ENCODE measurements at regions not wholly inside any gene's neighbourhood (a gene's known extent, or its start where the extent isn't known, plus 50 kb on each side); places are given as distances from the start of the nearest gene placed in this dataset.

DNA sequence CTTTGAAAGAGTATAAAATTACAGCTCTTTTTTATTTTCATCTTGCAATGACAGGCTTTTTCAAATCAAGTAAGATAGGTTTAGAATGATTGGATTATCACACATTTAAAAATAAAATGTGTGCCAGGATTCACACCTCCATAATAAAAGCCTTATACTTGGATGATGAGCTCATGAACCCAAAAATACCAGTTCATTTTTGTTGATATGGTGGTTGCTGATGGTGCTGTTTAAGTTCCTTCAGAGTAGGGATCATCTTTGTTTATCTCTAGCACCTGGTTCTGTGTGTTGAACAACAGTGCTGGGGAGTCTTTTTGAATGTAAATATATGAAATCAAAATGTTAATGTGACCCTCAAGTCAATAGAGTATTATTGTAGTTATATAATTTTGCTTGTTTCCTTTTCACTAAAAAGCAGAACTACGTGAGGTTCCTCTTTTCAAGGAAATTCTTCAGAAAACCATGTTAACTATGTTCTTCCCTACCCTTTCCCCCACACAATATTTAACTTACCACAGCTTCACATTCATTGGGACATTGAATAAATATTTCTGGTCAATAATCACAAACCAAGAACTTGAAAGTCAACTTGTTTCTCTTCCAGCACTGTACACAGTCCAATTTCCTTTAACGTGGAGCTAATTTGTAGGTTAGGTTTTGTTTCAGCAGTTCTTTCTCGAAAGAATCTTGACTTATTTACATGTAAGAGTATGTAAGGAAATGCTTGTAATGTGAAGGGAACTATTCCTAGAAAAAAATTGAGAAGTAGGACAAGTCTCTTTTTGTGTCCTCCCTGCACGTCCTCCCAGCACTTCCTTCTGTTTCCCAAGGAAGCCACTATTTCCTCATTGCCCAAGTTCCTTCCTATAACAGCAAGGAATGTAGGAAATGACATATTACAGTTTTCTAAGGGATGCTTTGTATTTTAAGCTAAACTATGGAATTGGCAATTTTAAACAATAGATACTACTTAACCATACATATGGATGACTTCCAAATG, 945.9 kb upstream of the CITED2 start:
- no peak for TF ChIP-seq EZH2 (IDR thresholded peaks at IDR 0.05; ENCODE audit: low read depth)
- TF ChIP-seq, protein P1, sequence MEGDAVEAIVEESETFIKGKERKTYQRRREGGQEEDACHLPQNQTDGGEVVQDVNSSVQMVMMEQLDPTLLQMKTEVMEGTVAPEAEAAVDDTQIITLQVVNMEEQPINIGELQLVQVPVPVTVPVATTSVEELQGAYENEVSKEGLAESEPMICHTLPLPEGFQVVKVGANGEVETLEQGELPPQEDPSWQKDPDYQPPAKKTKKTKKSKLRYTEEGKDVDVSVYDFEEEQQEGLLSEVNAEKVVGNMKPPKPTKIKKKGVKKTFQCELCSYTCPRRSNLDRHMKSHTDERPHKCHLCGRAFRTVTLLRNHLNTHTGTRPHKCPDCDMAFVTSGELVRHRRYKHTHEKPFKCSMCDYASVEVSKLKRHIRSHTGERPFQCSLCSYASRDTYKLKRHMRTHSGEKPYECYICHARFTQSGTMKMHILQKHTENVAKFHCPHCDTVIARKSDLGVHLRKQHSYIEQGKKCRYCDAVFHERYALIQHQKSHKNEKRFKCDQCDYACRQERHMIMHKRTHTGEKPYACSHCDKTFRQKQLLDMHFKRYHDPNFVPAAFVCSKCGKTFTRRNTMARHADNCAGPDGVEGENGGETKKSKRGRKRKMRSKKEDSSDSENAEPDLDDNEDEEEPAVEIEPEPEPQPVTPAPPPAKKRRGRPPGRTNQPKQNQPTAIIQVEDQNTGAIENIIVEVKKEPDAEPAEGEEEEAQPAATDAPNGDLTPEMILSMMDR (conservative IDR thresholded peaks at IDR 0.05) = no peak
- peaks cover 10% of the 10 kb centered on the region; the same call in 1 of the 2 replicates for H3K4me1 ChIP-seq (replicated peaks; ENCODE audit: insufficient read depth)
- peaks cover 5% of the 10 kb centered on the region for H3K9me2 ChIP-seq (ENCODE audit: insufficient read depth)
- no TSS peak for BruUV-seq (replicated peaks)
- H3F3A ChIP-seq (ENCODE audit: insufficient read depth, low read depth) = no peaks in the 10 kb centered on the region
- H3K36me3 ChIP-seq (ENCODE audit: low read depth) = no peaks in the 10 kb centered on the region
- CTCF ChIA-PET = no interaction called here
- H3K27me3 ChIP-seq (ENCODE audit: insufficient read depth, low read depth) = no peaks in the 10 kb centered on the region
- no peaks in the 10 kb centered on the region for H3K79me2 ChIP-seq (ENCODE audit: low read depth)
- POLR2A ChIA-PET (ENCODE audit: unreplicated experiment) = no interaction called here
- no peaks in the 10 kb centered on the region for H4K20me1 ChIP-seq (ENCODE audit: insufficient read depth)
- intact Hi-C loops (cut with micrococcal nuclease; ENCODE audit: unreplicated experiment) = no loop called here
- no peak overlapping the region for H3K27ac ChIP-seq
- no peaks in the 10 kb centered on the region for H3K9me3 ChIP-seq (ENCODE audit: insufficient read depth, low read depth)
- H3K4me3 ChIP-seq = no peak overlapping the region
- H2AFZ ChIP-seq = no peak overlapping the region
- H3K4me2 ChIP-seq = no peak overlapping the region
- DNase-seq = no peak

DNA sequence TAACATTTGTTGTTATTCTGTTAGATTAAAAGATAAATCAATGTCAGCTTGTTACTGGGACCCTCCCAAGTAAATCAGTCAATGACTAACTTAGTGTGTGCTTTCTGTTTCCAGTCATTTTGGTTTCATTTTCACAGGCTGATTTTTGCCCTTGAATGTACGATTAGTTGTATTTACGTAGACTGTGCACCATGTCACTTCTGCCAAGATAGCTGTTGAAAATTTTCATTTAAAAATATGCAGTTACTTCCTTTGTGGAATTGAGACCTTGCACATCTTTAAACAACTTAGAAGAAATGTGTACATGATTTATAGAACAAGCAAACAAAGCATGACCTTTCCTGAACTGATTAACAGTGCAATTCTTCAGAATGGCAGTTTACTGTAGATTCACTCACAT, 944.8 kb upstream of the CITED2 start:
- Histone ChIP-seq H3K4me1 (replicated peaks; ENCODE audit: insufficient read depth) (peaks cover 10% of the 10 kb centered on the region; the same call in 1 of the 2 replicates), H3K9me3 (ENCODE audit: insufficient read depth, low read depth) (no peaks in the 10 kb centered on the region), H3K4me2 (no peak overlapping the region), H3F3A (ENCODE audit: insufficient read depth, low read depth) (no peaks in the 10 kb centered on the region), H3K79me2 (ENCODE audit: low read depth) (no peaks in the 10 kb centered on the region), H4K20me1 (ENCODE audit: insufficient read depth) (no peaks in the 10 kb centered on the region), H3K36me3 (ENCODE audit: low read depth) (no peaks in the 10 kb centered on the region), H3K27ac (no peak overlapping the region), H2AFZ (no peak overlapping the region), H3K4me3 (no peak overlapping the region), H3K27me3 (ENCODE audit: insufficient read depth, low read depth) (no peaks in the 10 kb centered on the region), H3K9me2 (ENCODE audit: insufficient read depth) (peaks cover 5% of the 10 kb centered on the region)
- no peak for DNase-seq
- no peak for TF ChIP-seq EZH2 (IDR thresholded peaks at IDR 0.05; ENCODE audit: low read depth)
- TF ChIP-seq, protein P1 (conservative IDR thresholded peaks at IDR 0.05) = no peak
- intact Hi-C loops (cut with micrococcal nuclease; ENCODE audit: unreplicated experiment) = no loop called here
- ChIA-PET CTCF (no interaction called here), POLR2A (ENCODE audit: unreplicated experiment) (no interaction called here)
- BruUV-seq (replicated peaks) = no TSS peak

DNA sequence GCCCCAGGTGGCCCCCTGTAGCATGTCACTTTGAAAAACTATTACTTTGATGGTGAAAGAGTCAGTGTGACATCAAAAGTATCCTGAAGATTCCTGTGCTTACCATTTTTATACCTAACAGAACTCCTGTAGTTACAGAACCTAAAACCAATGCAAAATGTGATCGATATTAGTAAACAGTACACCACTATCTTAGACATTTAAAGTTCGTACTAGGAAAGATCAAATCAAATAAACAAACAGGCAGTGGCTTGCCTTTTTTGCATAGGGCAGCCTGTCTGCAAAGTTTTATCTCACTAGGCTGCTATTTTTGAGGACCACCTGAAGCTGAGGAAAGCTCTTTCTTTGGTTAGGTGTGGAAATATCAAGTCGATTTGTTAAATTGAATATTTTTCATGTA, 944.0 kb upstream of the CITED2 start:
- Histone ChIP-seq H3K9me2 (ENCODE audit: insufficient read depth) (peaks cover 5% of the 10 kb centered on the region), H3K4me3 (no peak overlapping the region), H3K4me1 (replicated peaks; ENCODE audit: insufficient read depth) (peaks cover 10% of the 10 kb centered on the region; the same call in 1 of the 2 replicates), H3F3A (ENCODE audit: insufficient read depth, low read depth) (no peaks in the 10 kb centered on the region), H2AFZ (peak overlapping the region; percentile 33; the same call in 1 of the 2 replicates), H3K4me2 (no peak overlapping the region), H3K27ac (no peak overlapping the region), H3K79me2 (ENCODE audit: low read depth) (no peaks in the 10 kb centered on the region), H3K9me3 (ENCODE audit: insufficient read depth, low read depth) (no peaks in the 10 kb centered on the region), H3K36me3 (ENCODE audit: low read depth) (no peaks in the 10 kb centered on the region), H3K27me3 (ENCODE audit: insufficient read depth, low read depth) (no peaks in the 10 kb centered on the region), H4K20me1 (ENCODE audit: insufficient read depth) (no peaks in the 10 kb centered on the region)
- no TSS peak for BruUV-seq (replicated peaks)
- ChIA-PET CTCF (no interaction called here), POLR2A (ENCODE audit: unreplicated experiment) (no interaction called here)
- intact Hi-C loops (cut with micrococcal nuclease; ENCODE audit: unreplicated experiment) = no loop called here
- no peak for DNase-seq
- TF ChIP-seq, protein P1 (conservative IDR thresholded peaks at IDR 0.05) = no peak

Data from PC-9 (cell line).